GM23248 (cell line): ENCODE measurements at regions not wholly inside any gene's neighbourhood (a gene's known extent, or its start where the extent isn't known, plus 50 kb on each side); places are given as distances from the start of the nearest gene placed in this dataset.
A peak's percentile ranks its signal among the peaks of the same experiment; 100 is the strongest.

Source experiments
- DNase-seq: peaks from one replicate; pipeline ENCODE4 v3.0.0-alpha.2; 2015
- H2AFZ ChIP-seq: fragments of 200-600 bp; sonication (generic); 2 replicates; pipeline ENCODE4 v1.6.1; 2016; ENCODE audit warnings: antibody characterized with exemption
- H3F3A ChIP-seq: fragments of 200-600 bp; sonication (generic); 2 replicates; pipeline ENCODE4 v1.6.1; 2016; ENCODE audit warnings: mild to moderate bottlenecking, antibody characterized with exemption, mixed run types; ENCODE audit not compliant: insufficient read depth
- H3K27ac ChIP-seq: fragments of 200-600 bp; sonication (generic); 2 replicates; pipeline ENCODE4 v1.5.1; 2016; ENCODE audit warnings: mild to moderate bottlenecking
- H3K27me3 ChIP-seq: fragments of 200-600 bp; sonication (generic); replicated peaks from 2 replicates; pipeline ENCODE4 v1.6.1; 2016; ENCODE audit warnings: mild to moderate bottlenecking; ENCODE audit not compliant: insufficient read depth
- H3K36me3 ChIP-seq: fragments of 200-600 bp; sonication (generic); 2 replicates; pipeline ENCODE4 v1.6.1; 2016; ENCODE audit warnings: low read depth, mild to moderate bottlenecking
- H3K4me1 ChIP-seq: fragments of 200-600 bp; sonication (generic); 2 replicates; pipeline ENCODE4 v1.6.1; 2016; ENCODE audit warnings: mild to moderate bottlenecking; ENCODE audit not compliant: insufficient read depth
- H3K4me2 ChIP-seq: fragments of 200-600 bp; sonication (generic); one replicate; pipeline ENCODE4 v1.6.1; 2016; ENCODE audit warnings: mild to moderate bottlenecking; ENCODE audit not compliant: unreplicated experiment
- H3K4me3 ChIP-seq: fragments of 200-600 bp; sonication (generic); 2 replicates; pipeline ENCODE4 v1.5.1; 2016; ENCODE audit warnings: mild to moderate bottlenecking
- H3K79me2 ChIP-seq: fragments of 200-600 bp; sonication (generic); 2 replicates; pipeline ENCODE4 v1.6.1; 2016; ENCODE audit warnings: mild to moderate bottlenecking; ENCODE audit not compliant: insufficient read depth
- H3K9ac ChIP-seq: fragments of 200-600 bp; sonication (generic); 2 replicates; pipeline ENCODE4 v1.6.1; 2016; ENCODE audit warnings: mild to moderate bottlenecking
- H3K9me2 ChIP-seq: fragments of 200-600 bp; sonication (generic); 2 replicates; pipeline ENCODE4 v1.6.1; 2016; ENCODE audit warnings: mixed run types, mild to moderate bottlenecking, moderate library complexity; ENCODE audit not compliant: insufficient read depth
- H3K9me3 ChIP-seq: fragments of 200-600 bp; sonication (generic); one replicate; pipeline ENCODE4 v1.6.1; 2017; ENCODE audit warnings: low read depth
- H4K20me1 ChIP-seq: fragments of 200-600 bp; sonication (generic); 2 replicates; pipeline ENCODE4 v1.6.0; 2016; ENCODE audit not compliant: insufficient read depth
- EZH2 ChIP-seq: fragments of 200-600 bp; sonication (generic); IDR thresholded peaks from 2 replicates; pipeline ENCODE4 v1.6.1; 2018; ENCODE audit warnings: antibody characterized with exemption, mild to moderate bottlenecking; ENCODE audit not compliant: insufficient read depth, poor library complexity, severe bottlenecking
- EZH2phosphoT487 ChIP-seq: fragments of 200-600 bp; sonication (generic); IDR thresholded peaks from 2 replicates; pipeline ENCODE4 v1.6.1; 2018; ENCODE audit warnings: antibody characterized with exemption, moderate library complexity, mild to moderate bottlenecking, low read depth; ENCODE audit not compliant: insufficient read depth
- WGBS, 2 experiments: methylation state at CpG; one replicate each; pipeline ENCODE4 v1.1.6; 2015 to 2017; ENCODE audit warnings: low lambda C conversion rate in 2 of 2, low coverage in 1 of 2; ENCODE audit errors: missing lambda C conversion rate in 2 of 2; 5-methylcytosine and 5-hydroxymethylcytosine counted together
- in situ Hi-C: fragments of 300-500 bp; cut with MboI; formaldehyde crosslinking; loops from 2 replicates; pipeline ENCODE4 v1.15.0; 2020

GRCh38 chr7:25361863-25362262 lies 133.6 kb upstream of the NPVF start:
- TF ChIP-seq EZH2 (no peak), EZH2phosphoT487 (no peak)
- WGBS, 2 experiments: 5 to 6% methylated on average over 1 of the region's 1 CpG
- DNase-seq: peak; percentile 6
- no peaks in the 10 kb centered on the region for H3K27me3 ChIP-seq
- H3K27ac ChIP-seq: no peak overlapping the region
- no peaks in the 10 kb centered on the region for H4K20me1 ChIP-seq
- no peaks in the 10 kb centered on the region for H3K9me2 ChIP-seq
- H3F3A ChIP-seq: no peaks in the 10 kb centered on the region
- in situ Hi-C loops: no loop called here
- H3K4me1 ChIP-seq: no peaks in the 10 kb centered on the region
- H3K79me2 ChIP-seq: no peaks in the 10 kb centered on the region
- no peak overlapping the region for H3K4me2 ChIP-seq
- no peak overlapping the region for H3K9ac ChIP-seq
- no peak overlapping the region for H3K4me3 ChIP-seq
- H3K36me3 ChIP-seq: no peaks in the 10 kb centered on the region
- H3K9me3 ChIP-seq: no peaks in the 10 kb centered on the region
- H2AFZ ChIP-seq: no peak overlapping the region

- H3F3A ChIP-seq: no peaks in the 10 kb centered on the region
- H3K9ac ChIP-seq: no peak overlapping the region
- no peaks in the 10 kb centered on the region for H3K9me3 ChIP-seq
- no peak overlapping the region for H2AFZ ChIP-seq
- H4K20me1 ChIP-seq: no peaks in the 10 kb centered on the region
- H3K9me2 ChIP-seq: no peaks in the 10 kb centered on the region
- H3K4me2 ChIP-seq: no peak overlapping the region
- H3K4me1 ChIP-seq: no peaks in the 10 kb centered on the region
- TF ChIP-seq EZH2 (no peak), EZH2phosphoT487 (no peak)
- H3K79me2 ChIP-seq: no peaks in the 10 kb centered on the region
- H3K27ac ChIP-seq: no peak overlapping the region
- no peak overlapping the region for H3K4me3 ChIP-seq
- H3K27me3 ChIP-seq: no peaks in the 10 kb centered on the region
- no peak for DNase-seq
- in situ Hi-C loops: no loop called here
- WGBS, 2 experiments: 41 to 52% methylated on average over 5 of the region's 5 CpGs
- H3K36me3 ChIP-seq: no peaks in the 10 kb centered on the region
These were observed 140.4 kb upstream of the NPVF start for GRCh38 chr7:25368599-25369201.

- Histone ChIP-seq H3K36me3 (no peaks in the 10 kb centered on the region), H3K9me2 (no peaks in the 10 kb centered on the region), H2AFZ (no peak overlapping the region), H3K79me2 (no peaks in the 10 kb centered on the region), H3K4me1 (no peaks in the 10 kb centered on the region), H3K4me3 (no peak overlapping the region), H3K9ac (no peak overlapping the region), H3K27me3 (no peaks in the 10 kb centered on the region), H3K27ac (no peak overlapping the region), H3K4me2 (no peak overlapping the region), H3K9me3 (no peaks in the 10 kb centered on the region), H3F3A (no peaks in the 10 kb centered on the region), H4K20me1 (no peaks in the 10 kb centered on the region)
- in situ Hi-C loops: no loop called here
- WGBS, 2 experiments: 0 to 2% methylated on average over 4 of the region's 4 CpGs
- TF ChIP-seq EZH2 (no peak), EZH2phosphoT487 (no peak)
- DNase-seq: no peak
These were observed 141.5 kb upstream of the NPVF start for GRCh38 chr7:25369786-25370185.

- TF ChIP-seq EZH2 (no peak), EZH2phosphoT487 (no peak)
- Histone ChIP-seq H3K4me3 (no peak overlapping the region), H3K9me3 (no peaks in the 10 kb centered on the region), H3K4me2 (no peak overlapping the region), H3F3A (no peaks in the 10 kb centered on the region), H2AFZ (no peak overlapping the region), H4K20me1 (no peaks in the 10 kb centered on the region), H3K36me3 (no peaks in the 10 kb centered on the region), H3K27ac (no peak overlapping the region), H3K9me2 (no peaks in the 10 kb centered on the region), H3K4me1 (no peaks in the 10 kb centered on the region), H3K27me3 (no peaks in the 10 kb centered on the region), H3K79me2 (no peaks in the 10 kb centered on the region), H3K9ac (no peak overlapping the region)
- WGBS, 2 experiments: 6 to 20% methylated on average over 2 of the region's 2 CpGs
- in situ Hi-C loops: no loop called here
- DNase-seq: no peak
These were observed 143.7 kb upstream of the NPVF start for GRCh38 chr7:25371972-25372371.
